Left ventricle myocardium superior (tissue), 1 donor: ENCODE measurements at regions not wholly inside any gene's neighbourhood (a gene's known extent, or its start where the extent isn't known, plus 50 kb on each side); places are given as distances from the start of the nearest gene placed in this dataset.

Source experiments
- ATAC-seq: fragments of 200-7000 bp; cut with Tn5 transposase; one replicate; pipeline ENCODE4 v1.9.1; 2020; ENCODE audit warnings: mild to moderate bottlenecking, moderate library complexity
- DNase-seq: peaks from one replicate; pipeline ENCODE4 v3.0.0-alpha.2; 2020
- intact Hi-C: fragments of 100-400 bp; cut with micrococcal nuclease; formaldehyde crosslinking; loops from one replicate; pipeline ENCODE4 v1.11.0; 2022
- donor health status: DM: no; HTN: yes; CAD: no; lungs with severe emphysema.

DNA sequence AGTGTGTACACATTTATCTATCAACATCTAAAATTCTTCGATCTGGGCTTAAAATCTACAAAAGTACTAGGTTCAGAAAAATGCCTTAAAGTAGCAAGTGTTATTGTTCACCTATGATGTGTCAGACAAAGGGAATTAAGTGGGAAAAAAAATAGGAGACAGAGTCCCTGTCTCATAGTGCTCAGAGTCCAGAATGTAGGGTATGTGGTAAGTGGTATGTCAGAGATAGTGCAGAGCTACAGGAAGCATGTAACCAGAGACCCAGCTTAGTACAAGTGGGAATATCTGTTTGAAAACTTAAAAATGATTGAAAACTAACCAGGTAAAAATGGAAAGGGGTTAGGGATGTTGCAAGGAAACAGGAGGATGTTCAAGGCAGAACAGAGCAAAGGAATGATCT lies 482.8 kb downstream of the ELAVL2 start:
- no peak for ATAC-seq
- DNase-seq = no peak
- intact Hi-C loops = no loop called here

DNA sequence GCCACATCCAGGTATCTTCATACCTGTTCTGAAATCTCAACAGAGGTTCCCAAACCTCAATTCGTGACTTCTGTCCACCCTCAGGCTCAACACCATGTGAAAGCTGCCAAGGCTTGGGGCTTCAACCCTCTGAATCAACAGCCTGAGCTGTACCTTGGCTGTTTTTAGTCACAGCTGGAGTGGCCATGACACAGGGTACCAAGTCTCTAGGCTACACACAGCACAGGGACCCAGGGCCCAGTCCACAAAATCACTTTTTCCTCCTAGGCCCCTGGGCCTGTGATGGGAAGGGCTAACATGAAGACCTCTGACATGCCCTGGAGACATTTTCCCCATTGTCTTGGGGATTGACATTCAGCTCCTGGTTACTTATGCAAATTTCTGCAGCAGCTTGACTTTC lies 464.9 kb downstream of the ELAVL2 start:
- DNase-seq = no peak
- ATAC-seq = no peak
- intact Hi-C loops = no loop called here

DNA sequence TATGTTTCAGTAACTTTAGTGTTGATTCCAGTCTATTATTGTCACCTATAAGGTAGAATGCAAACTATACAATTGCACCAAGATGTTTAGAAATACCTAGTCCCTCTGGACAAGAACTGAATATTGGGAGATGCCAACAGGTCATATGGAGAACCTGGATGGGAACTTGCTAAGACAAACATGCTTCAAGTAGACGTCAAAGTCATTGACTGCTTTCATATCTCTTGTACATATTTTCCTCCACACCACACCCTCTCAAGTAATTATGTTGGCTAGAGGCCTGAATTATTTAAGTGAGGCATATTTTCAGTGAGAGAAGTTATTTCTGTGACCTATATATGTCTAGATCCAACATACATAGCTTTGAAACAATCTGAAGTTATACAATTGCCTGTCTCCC lies 453.3 kb downstream of the ELAVL2 start:
- intact Hi-C loops = no loop called here
- no peak for DNase-seq

DNA sequence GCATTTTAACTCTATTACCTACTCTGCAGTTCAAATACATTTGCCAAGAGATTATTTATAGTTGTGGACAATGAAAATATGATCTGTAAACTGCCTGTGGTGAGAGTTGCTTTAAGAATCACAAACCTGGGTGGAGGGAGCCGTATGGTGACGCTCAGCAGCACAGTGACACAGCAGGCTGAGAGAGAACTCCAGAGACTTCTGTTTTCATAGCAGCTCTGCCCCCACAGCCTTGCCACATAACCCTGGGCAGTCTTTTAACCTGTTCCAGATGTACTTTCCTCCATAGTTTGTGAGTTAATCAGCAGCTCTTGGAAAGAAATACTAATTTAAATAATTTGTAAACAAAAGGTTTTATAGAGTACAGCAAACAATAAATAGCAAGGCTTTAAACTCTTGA lies 450.5 kb downstream of the ELAVL2 start:
- intact Hi-C loops = no loop called here
- no peak for DNase-seq
- no peak for ATAC-seq

More for the DNA sequence above, 453.3 kb downstream of the ELAVL2 start:
- no peak for ATAC-seq

DNA sequence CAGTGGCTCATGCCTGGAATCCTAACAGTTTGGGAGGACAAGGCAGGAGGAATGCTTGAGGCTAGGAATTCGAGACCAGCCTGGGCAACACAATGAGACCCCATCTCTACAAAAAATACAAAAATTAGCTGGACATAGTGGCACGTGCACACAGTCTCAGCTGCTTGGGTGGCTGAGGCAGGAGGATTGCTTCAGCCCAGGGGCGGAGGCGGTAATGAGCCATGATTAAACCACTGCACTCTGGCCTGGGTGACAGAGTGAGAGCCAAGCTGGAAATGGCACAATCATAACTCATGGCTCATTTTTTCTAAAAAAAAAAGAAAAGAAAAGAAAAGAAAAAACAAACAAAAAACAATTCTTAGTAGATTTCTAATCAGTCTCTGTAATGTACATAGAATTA lies 446.2 kb downstream of the ELAVL2 start:
- DNase-seq = no peak
- no peak for ATAC-seq
- intact Hi-C loops = no loop called here

DNA sequence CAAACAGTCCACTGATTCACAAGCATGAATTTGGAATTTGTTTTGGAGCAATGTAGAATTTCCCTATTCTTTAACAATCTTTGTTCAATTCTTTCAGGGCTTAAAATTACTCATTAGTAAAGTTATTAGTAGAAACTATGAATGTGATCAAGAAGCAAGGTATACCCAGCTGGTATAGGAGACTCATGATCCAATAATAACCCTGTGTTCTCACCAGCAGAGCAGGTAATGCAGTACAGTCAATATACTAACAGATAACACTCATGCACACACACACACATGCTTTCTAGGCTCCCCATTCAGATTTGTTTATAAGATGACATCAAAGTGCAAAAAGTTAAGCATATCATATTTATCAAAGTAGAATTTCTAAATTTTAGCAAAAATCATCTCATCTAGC lies 445.2 kb downstream of the ELAVL2 start:
- intact Hi-C loops = no loop called here

DNA sequence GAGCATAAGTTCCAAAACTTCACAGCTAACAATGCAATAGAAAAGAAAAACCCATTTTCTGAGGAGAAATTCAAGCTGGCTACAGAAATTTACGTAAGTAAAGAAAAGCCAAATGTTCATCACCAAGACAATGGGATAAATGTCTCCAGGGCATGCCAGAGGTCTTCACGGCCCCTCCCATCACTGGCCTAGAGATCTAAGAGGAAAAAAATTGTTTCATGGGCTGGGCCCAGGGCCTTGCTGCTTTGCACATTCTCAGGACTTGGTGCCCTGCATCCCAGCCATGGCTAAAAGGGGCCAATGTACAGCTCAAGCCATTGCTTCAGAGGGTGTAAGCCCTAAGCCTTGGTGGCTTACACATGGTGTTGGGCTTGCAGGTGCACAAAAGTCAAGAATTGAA lies 443.6 kb downstream of the ELAVL2 start:
- no peak for ATAC-seq
- DNase-seq = no peak
- intact Hi-C loops = no loop called here

More for the DNA sequence above, 445.2 kb downstream of the ELAVL2 start:
- ATAC-seq = no peak
- DNase-seq = no peak

DNA sequence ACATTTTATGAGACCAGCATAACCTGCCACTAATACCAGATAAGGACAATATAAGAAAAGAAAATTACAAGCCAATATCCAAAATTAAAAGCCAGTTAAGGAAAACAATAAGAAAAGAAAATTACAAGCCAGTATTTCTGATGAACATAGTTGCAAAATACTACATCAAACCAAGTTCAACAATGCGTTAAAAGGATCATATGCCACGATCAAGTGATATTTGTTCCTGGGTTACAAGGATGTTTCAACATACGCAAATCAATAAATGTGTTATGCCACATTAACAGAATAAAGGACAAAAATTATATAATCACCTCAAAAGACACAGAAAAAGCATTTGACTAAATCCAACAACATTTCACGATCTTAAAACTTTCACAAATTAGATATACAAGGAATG lies 431.9 kb downstream of the ELAVL2 start:
- no peak for ATAC-seq
- no peak for DNase-seq
- intact Hi-C loops = no loop called here

DNA sequence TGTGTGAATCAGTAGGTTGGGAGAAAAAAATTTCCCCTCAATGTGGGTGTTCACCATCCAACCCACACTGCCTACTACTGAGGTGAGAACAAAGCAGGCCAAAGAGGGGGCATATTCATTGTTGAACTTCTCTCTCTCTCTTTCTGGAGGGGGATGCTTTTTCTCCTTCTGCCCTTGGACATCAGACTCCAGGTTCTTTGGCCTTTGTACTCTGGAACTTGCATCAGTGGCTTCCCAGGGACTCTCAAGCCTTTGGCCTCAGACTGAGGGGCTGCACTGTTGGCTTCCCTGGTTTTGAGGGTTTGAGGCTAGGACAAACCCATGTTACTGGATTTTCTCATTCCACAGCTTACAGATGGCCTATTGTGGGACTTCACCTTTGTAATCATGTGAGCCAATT lies 417.2 kb downstream of the ELAVL2 start:
- intact Hi-C loops = no loop called here
- DNase-seq (no peak), ATAC-seq (no peak)

DNA sequence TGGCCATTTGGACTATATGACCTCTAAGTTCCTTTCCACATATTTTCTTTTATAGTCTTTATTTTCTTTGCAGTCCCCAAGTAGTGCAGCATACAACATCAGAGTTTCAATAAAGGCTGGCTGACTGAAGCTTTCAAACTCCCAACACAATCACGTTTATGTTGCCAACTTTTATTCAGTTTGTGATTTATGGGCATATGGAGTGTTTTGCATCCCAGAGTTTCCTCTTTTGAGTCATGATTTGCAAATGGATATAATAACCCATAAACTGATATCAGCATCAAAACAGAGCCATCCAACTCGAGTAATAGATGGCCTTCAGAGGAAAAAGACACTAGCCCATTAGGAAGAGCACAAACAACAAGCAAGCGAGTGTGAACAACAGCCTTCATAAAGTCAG lies 414.0 kb downstream of the ELAVL2 start:
- no peak for ATAC-seq
- DNase-seq = no peak
- intact Hi-C loops = no loop called here

DNA sequence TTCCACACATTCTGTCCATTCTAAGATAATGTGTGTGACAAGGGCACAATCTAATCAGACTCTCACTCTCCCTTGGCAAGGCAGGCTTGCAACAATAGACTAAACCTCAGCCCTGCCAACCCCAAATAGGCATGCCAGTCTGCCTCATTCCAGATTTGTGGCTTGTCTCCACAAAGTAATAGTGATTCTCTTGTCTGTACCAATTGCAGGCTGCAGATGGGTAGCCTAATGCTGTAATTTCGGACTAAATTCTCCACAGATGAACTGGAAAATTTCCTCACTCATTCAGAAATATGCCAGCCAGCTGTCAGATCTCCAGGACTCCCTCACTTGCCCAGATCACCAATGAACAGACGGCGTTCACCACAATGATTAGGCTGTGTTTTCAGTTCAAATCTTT lies 413.6 kb downstream of the ELAVL2 start:
- intact Hi-C loops = no loop called here
- no peak for DNase-seq
- ATAC-seq = no peak

DNA sequence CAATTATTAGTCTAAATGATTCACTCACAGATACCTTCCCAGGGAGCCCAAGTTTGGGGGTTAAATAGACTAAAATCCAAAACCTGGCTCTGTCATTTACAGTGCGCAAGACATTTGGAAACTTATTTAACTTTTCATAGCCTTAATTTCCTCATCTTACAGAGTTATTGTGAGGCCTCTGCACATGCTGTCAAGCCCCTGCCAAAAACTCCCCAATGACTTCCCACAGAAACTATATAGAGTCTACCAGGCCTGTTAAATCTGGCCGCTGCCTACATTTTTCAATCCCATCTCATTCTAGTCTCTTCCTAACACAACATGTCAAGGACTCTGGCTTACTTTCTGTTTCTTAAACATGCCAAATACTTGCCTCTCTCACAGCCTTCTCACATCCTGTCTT lies 412.5 kb downstream of the ELAVL2 start:
- DNase-seq (no peak), ATAC-seq (no peak)
- intact Hi-C loops = no loop called here

DNA sequence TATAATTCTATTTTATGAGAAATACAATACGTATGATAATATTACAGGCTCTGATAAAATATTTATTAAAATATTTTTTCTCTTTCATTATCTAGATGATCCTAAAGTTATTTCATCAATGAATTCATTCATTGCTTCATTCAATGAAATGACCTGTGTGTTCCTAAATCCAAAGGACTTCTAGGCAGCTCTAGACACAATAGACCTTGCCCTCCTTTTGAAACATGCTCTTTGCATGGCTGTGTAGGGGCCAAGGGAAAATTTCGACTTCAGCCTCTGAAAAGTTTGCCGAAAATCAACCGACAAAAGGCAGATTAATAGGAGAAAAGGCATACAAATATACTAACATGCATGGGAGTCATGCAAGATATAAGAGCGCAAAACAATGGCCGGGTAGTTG lies 402.0 kb downstream of the ELAVL2 start:
- ATAC-seq (no peak), DNase-seq (no peak)
- intact Hi-C loops = no loop called here

DNA sequence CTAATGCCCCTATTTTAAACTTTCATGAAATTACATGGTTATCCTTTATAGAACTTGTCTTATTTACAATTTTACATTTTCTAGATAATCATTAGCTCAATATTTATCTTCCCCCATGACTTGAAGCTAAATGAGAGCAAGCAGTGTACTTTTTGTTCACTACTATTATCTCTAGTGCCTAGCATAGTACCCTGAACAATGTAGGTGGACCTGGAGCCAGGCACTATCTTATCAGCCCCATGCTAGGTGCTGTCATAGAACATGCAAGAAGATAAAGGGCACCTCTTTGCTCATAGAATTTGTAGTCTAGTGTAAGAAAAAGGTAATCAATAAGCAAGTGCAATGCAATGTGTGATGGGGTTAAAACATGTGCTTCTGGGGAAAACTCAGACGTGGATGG lies 399.9 kb downstream of the ELAVL2 start:
- no peak for ATAC-seq
- DNase-seq = no peak
- intact Hi-C loops = no loop called here

DNA sequence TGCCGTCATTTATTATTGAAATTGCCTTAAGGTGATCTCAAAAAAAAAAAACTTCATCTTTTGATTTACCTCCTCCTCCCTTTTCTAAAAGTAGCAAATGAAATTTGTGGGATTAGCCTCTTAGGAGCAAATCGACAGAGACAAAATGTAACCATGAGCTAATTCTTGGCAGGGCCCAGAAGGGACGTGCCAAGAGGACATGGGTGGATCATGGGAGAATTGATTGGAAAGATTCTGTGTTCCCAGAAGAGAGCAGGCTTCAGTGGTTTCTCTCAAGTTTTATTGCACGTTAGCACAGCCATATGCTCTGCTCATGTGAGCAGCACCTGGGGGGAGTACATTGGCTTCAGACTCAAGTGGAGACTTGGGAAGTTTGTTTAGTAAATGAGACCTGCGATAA lies 394.6 kb downstream of the ELAVL2 start:
- no peak for ATAC-seq
- intact Hi-C loops = no loop called here
- no peak for DNase-seq

DNA sequence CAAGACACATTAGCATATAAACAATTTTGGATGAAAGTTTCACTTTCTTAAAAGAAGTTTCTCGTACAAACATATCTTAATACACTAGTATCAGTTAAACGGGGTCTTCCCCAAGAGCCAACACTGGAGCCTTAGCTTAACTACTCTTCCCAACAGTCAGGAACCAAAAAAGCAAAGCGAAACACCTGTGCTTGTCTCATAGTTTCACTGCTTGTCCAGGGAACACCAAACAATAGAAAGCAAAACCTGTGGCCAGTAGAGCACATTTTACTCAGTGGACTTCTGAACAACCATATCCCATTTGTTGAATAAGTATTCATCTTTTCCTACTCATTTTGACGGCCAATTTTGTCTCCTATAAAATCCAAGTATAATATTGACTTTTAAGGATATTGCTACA lies 391.4 kb downstream of the ELAVL2 start:
- ATAC-seq = no peak
- intact Hi-C loops = no loop called here
- DNase-seq = no peak

DNA sequence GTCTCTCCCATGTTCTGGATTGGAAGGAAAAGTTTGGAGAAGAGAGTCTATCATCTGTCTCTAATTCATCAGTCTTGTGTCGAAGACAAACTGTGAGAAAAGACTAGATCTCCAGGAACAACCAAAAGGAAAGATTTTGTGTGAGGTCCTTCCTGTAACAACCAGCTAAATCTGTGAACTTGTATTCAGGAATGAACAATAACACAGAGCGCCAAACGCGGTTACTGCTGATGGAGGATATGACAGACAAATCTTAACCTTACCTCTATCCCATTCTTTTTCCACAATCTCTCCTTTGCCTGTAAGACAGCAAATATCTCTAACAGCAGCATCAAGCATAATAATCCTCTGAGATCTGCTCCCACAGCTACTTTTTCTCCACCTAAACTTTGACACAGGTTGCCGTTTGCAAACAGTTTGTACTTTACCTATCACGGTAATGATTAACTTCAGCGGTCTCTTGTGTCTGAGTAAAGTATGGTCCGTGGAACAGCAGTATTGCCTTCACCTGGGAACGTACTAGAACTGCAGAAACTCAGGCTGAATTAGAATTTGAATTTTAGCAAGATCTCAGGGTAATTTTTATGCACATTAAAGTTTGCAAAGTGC lies 387.6 kb downstream of the ELAVL2 start:
- no peak for DNase-seq
- intact Hi-C loops = no loop called here
- ATAC-seq = no peak

DNA sequence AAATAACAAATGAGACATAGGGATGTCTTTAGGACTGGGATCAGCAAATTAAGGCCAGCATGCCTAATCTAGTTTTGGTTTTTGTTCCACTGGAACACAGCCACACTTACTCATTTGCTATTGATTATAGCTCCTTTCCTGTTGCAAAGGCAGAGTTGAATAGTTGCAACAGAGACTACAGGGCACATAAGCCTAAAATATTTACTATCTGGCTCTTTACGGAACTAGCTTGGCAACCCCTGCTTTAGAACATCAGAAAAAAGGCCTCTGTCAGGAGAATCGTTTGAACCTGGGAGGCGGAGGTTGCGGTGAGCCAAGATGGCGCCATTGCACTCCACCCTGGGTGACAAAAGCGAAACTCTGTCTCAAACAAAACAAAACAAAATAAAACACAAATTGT lies 384.8 kb downstream of the ELAVL2 start:
- intact Hi-C loops = no loop called here
- DNase-seq = no peak
- no peak for ATAC-seq

DNA sequence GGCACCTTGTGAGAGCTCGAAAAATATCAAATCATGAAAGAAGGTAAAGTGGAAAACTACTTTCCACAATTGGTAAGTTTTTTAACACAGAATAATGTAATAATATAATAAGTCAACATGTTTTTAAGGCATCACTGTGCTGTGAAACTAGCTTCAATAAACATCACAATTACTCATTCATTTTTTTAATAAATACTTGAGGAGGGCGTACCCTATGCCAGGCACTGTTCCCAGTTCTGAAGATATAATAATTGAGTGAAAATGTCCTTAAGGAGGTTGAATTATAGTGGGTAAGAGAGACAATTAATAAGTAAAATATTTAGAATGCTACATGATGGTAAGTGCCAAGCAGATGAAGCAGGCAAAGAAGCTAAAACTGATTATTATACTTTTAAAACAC lies 381.4 kb downstream of the ELAVL2 start:
- no peak for ATAC-seq
- intact Hi-C loops = no loop called here
- DNase-seq = no peak

DNA sequence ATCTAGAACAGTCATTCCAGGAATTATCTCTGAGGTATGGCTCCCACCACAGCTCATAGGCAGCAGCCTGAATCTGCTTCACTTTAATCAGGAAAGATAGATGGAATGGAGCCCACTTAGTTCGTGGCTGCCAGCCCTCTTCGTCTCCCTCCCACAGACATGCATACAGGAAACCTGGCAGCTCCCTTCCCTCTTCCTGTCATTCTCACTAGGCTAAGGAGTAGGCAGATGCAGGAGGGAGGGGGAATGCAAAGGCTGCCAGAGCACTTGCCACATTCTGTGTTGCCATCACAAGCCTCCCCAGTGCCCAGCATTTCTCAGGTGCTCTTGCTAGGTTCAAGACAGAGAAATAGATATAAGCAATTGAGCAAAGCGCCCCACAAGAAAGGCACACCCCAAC lies 378.9 kb downstream of the ELAVL2 start:
- ATAC-seq = no peak

DNA sequence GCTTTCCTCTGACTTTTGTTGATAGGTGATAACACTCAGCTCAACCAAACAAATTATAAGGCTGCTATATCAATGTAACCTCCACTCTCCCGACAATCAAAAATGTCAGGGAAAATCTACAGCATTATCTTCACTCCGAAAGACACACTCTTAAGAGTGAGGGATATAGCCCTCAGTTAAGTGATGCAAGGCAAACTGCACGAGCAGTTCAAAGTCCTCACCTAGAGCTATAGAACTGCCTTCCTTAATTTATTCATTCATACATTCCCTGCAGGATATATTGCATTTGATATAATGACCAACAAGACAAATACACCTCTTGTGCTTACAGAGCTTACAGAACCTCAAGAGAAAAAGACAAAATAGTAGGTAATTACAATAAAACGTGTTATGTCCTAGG lies 378.1 kb downstream of the ELAVL2 start:
- no peak for ATAC-seq
- intact Hi-C loops = no loop called here
- no peak for DNase-seq

More for the DNA sequence above, 378.9 kb downstream of the ELAVL2 start:
- intact Hi-C loops = no loop called here
- no peak for DNase-seq

DNA sequence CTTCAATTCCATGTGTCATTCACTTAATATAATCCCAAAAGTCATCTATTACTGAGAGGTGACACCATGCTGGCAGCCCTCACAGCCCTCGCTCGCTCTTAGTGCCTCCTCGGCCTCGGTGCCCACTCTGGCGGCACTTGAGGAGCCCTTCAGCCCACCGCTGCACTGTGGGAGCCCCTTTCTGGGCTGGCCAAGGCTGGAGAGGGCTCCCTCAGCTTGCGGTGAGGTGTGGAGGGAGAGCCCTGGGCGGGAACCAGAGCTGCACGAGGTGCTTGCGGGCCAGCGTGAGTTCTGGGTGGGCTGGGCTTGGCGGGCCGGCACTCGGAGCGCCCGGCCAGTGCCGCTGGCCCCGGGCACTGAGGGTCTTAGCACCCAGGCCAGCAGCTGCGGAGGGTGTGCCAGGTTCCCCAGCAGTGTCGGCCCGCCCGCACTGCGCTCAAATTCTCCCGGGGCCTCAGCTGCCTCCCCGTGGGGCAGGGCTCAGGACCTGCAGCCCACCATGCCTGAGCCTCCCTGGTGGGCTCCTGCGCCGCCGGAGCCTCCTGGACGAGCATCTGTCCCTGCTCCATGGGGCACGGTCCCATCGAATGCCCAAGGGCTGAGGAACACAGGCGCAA lies 374.1 kb downstream of the ELAVL2 start:
- ATAC-seq = no peak
- no peak for DNase-seq
- intact Hi-C loops = no loop called here
